GM23248 (cell line): ENCODE measurements at regions not wholly inside any gene's neighbourhood (a gene's known extent, or its start where the extent isn't known, plus 50 kb on each side); places are given as distances from the start of the nearest gene placed in this dataset.

Source experiments
- DNase-seq: peaks from one replicate; pipeline ENCODE4 v3.0.0-alpha.2; 2015
- H2AFZ ChIP-seq: fragments of 200-600 bp; sonication (generic); 2 replicates; pipeline ENCODE4 v1.6.1; 2016; ENCODE audit warnings: antibody characterized with exemption
- H3F3A ChIP-seq: fragments of 200-600 bp; sonication (generic); 2 replicates; pipeline ENCODE4 v1.6.1; 2016; ENCODE audit warnings: mild to moderate bottlenecking, antibody characterized with exemption, mixed run types; ENCODE audit not compliant: insufficient read depth
- H3K27ac ChIP-seq: fragments of 200-600 bp; sonication (generic); 2 replicates; pipeline ENCODE4 v1.5.1; 2016; ENCODE audit warnings: mild to moderate bottlenecking
- H3K27me3 ChIP-seq: fragments of 200-600 bp; sonication (generic); replicated peaks from 2 replicates; pipeline ENCODE4 v1.6.1; 2016; ENCODE audit warnings: mild to moderate bottlenecking; ENCODE audit not compliant: insufficient read depth
- H3K36me3 ChIP-seq: fragments of 200-600 bp; sonication (generic); 2 replicates; pipeline ENCODE4 v1.6.1; 2016; ENCODE audit warnings: low read depth, mild to moderate bottlenecking
- H3K4me1 ChIP-seq: fragments of 200-600 bp; sonication (generic); 2 replicates; pipeline ENCODE4 v1.6.1; 2016; ENCODE audit warnings: mild to moderate bottlenecking; ENCODE audit not compliant: insufficient read depth
- H3K4me2 ChIP-seq: fragments of 200-600 bp; sonication (generic); one replicate; pipeline ENCODE4 v1.6.1; 2016; ENCODE audit warnings: mild to moderate bottlenecking; ENCODE audit not compliant: unreplicated experiment
- H3K4me3 ChIP-seq: fragments of 200-600 bp; sonication (generic); 2 replicates; pipeline ENCODE4 v1.5.1; 2016; ENCODE audit warnings: mild to moderate bottlenecking
- H3K79me2 ChIP-seq: fragments of 200-600 bp; sonication (generic); 2 replicates; pipeline ENCODE4 v1.6.1; 2016; ENCODE audit warnings: mild to moderate bottlenecking; ENCODE audit not compliant: insufficient read depth
- H3K9ac ChIP-seq: fragments of 200-600 bp; sonication (generic); 2 replicates; pipeline ENCODE4 v1.6.1; 2016; ENCODE audit warnings: mild to moderate bottlenecking
- H3K9me2 ChIP-seq: fragments of 200-600 bp; sonication (generic); 2 replicates; pipeline ENCODE4 v1.6.1; 2016; ENCODE audit warnings: mixed run types, mild to moderate bottlenecking, moderate library complexity; ENCODE audit not compliant: insufficient read depth
- H3K9me3 ChIP-seq: fragments of 200-600 bp; sonication (generic); one replicate; pipeline ENCODE4 v1.6.1; 2017; ENCODE audit warnings: low read depth
- H4K20me1 ChIP-seq: fragments of 200-600 bp; sonication (generic); 2 replicates; pipeline ENCODE4 v1.6.0; 2016; ENCODE audit not compliant: insufficient read depth
- EZH2 ChIP-seq: fragments of 200-600 bp; sonication (generic); IDR thresholded peaks from 2 replicates; pipeline ENCODE4 v1.6.1; 2018; ENCODE audit warnings: antibody characterized with exemption, mild to moderate bottlenecking; ENCODE audit not compliant: insufficient read depth, poor library complexity, severe bottlenecking
- EZH2phosphoT487 ChIP-seq: fragments of 200-600 bp; sonication (generic); IDR thresholded peaks from 2 replicates; pipeline ENCODE4 v1.6.1; 2018; ENCODE audit warnings: antibody characterized with exemption, moderate library complexity, mild to moderate bottlenecking, low read depth; ENCODE audit not compliant: insufficient read depth
- WGBS, 2 experiments: methylation state at CpG; one replicate each; pipeline ENCODE4 v1.1.6; 2015 to 2017; ENCODE audit warnings: low lambda C conversion rate in 2 of 2, low coverage in 1 of 2; ENCODE audit errors: missing lambda C conversion rate in 2 of 2; 5-methylcytosine and 5-hydroxymethylcytosine counted together
- in situ Hi-C: fragments of 300-500 bp; cut with MboI; formaldehyde crosslinking; loops from 2 replicates; pipeline ENCODE4 v1.15.0; 2020

DNA sequence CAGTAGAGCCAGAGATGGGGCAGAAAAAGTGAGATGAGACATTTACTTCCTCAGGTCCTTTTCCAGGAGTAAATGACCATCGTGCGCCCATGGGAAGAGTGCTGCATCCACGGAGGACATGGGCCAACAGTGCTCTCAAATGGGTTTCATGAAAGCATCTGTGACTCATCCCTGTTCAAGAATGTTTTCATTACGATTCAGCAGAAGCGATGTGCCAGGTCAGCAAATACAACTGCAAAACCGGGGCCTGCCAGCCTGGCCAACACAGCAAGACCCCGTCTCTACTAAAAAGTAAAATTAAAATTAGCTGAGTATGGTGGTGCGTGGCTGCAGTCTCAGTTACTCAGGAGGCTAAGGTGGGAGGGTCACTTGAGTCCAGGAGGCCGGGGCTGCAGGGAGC is 125.1 kb downstream of the LY86 start:
- Histone ChIP-seq H3K4me2 (peak overlapping the region; percentile 88), H3K9me3 (no peaks in the 10 kb centered on the region)
- in situ Hi-C loops: no loop called here

DNA sequence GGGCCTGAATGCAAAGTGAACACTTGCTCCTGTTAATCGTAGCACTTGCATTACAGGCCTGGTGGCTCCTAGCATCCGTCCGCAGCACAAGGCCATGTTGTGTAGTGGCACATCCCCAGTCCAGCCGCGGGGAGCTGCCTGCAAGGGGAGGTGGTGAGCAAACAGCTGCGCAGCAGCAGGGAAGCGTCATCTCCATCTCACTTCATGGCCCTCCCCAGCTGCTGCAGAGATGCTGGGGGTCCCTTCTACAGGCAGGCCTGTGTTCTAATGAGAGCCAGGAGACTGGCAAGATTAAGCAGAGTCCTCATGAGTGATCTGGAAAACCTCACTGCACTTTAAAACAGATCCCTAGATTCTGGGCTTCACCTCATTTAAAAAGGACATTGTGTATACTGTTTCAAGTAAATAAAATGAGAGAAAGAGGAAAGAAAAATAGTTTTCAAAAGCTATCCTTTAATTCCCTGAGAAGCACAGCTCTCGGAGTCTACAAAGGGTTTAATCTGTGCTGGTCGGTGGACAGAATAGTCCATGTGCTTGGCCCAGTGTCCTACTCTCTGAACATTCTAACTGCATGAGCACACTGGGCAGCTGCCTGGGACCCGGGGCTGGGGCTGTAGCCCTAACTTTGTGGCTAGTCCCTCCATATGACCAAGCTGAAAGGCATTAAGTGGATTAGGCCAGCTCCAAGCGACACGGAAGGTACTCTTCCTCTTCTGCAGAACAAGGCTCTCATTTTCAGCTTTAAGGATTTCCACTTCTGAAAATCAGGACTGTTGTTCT is 125.8 kb downstream of the LY86 start:
- peaks cover 11% of the 10 kb centered on the region for H3F3A ChIP-seq
- H3K9ac ChIP-seq: no peak overlapping the region
- H3K9me3 ChIP-seq: no peaks in the 10 kb centered on the region
- H2AFZ ChIP-seq: no peak overlapping the region
- H3K36me3 ChIP-seq: no peaks in the 10 kb centered on the region
- no peaks in the 10 kb centered on the region for H4K20me1 ChIP-seq
- DNase-seq: no peak
- H3K27me3 ChIP-seq: no peaks in the 10 kb centered on the region
- no peak for TF ChIP-seq EZH2phosphoT487
- no peak for TF ChIP-seq EZH2
- no peaks in the 10 kb centered on the region for H3K79me2 ChIP-seq
- 37 to 41% methylated on average over 12 of the region's 12 CpGs for WGBS, 2 experiments
- H3K9me2 ChIP-seq: no peaks in the 10 kb centered on the region
- peak overlapping the region; percentile 93; the same call in 1 of the 2 replicates for H3K27ac ChIP-seq
- H3K4me2 ChIP-seq: no peak overlapping the region
- peaks cover 22% of the 10 kb centered on the region for H3K4me1 ChIP-seq
- in situ Hi-C loops: no loop called here
- no peak overlapping the region for H3K4me3 ChIP-seq

More for the DNA sequence above, 125.1 kb downstream of the LY86 start:
- H2AFZ ChIP-seq: 0 out of 2 replicates have a peak overlapping the region, but pooled peaks have one; percentile 73
- no peaks in the 10 kb centered on the region for H4K20me1 ChIP-seq
- H3F3A ChIP-seq: peaks cover 11% of the 10 kb centered on the region
- no peaks in the 10 kb centered on the region for H3K36me3 ChIP-seq
- H3K9ac ChIP-seq: peak overlapping the region; percentile 87
- no peaks in the 10 kb centered on the region for H3K79me2 ChIP-seq
- H3K27me3 ChIP-seq: no peaks in the 10 kb centered on the region
- no peak overlapping the region for H3K4me3 ChIP-seq
- WGBS, 2 experiments: 11 to 12% methylated on average over 9 of the region's 9 CpGs
- TF ChIP-seq EZH2: no peak
- TF ChIP-seq EZH2phosphoT487: no peak
- peaks cover 22% of the 10 kb centered on the region for H3K4me1 ChIP-seq
- H3K9me2 ChIP-seq: no peaks in the 10 kb centered on the region
- peak; percentile 94 for DNase-seq
- peak overlapping the region; percentile 93 for H3K27ac ChIP-seq

DNA sequence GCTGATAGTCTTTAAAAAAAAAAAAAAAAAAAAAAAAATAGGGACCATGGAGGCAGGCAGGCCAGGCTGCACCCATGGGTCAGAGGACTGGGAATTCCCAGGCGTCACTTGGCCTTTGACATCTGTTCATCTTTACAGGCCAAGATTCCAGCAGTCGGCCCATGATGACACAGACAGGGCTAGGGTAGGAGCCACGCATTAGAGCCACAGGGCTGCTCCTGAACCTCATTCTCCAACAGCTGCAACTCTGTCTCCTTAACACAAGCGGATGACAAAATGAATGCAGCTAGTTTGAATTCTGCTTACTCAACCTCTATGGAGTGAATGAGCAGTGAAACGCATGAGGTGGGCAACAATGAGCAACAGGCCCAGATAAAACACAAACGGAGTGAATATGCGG is 126.4 kb downstream of the LY86 start:
- no peak overlapping the region for H2AFZ ChIP-seq
- no peak overlapping the region for H3K4me2 ChIP-seq
- DNase-seq: no peak
- no peak overlapping the region for H3K4me3 ChIP-seq
- no peaks in the 10 kb centered on the region for H4K20me1 ChIP-seq
- H3K79me2 ChIP-seq: no peaks in the 10 kb centered on the region
- in situ Hi-C loops: no loop called here
- H3K9ac ChIP-seq: no peak overlapping the region
- no peaks in the 10 kb centered on the region for H3K36me3 ChIP-seq
- no peaks in the 10 kb centered on the region for H3K27me3 ChIP-seq
- peaks cover 22% of the 10 kb centered on the region for H3K4me1 ChIP-seq
- WGBS, 2 experiments: 77 to 81% methylated on average over 7 of the region's 7 CpGs
- TF ChIP-seq EZH2phosphoT487 (no peak), EZH2 (no peak)
- H3K27ac ChIP-seq: no peak overlapping the region
- no peaks in the 10 kb centered on the region for H3K9me2 ChIP-seq
- H3K9me3 ChIP-seq: no peaks in the 10 kb centered on the region
- H3F3A ChIP-seq: peaks cover 11% of the 10 kb centered on the region

DNA sequence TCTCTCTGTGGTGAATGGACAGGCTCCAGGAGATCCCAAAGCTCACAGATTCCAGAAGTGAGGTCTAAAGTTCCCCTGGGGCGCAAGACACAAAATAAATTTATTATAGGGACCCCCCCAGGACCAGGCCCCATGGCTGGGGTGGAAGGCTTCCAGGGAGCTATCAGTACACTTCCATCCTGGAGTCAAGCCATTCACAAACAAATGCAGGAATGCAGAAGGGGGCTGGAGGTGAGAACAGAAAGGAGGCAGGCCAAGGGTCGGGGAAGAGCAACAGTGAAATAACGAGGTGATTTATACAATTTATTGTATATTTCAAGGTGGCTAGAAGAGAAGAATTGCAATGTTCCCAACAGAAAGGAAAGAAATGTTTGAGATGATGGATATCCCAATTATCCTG is 126.9 kb downstream of the LY86 start:
- no peak overlapping the region for H2AFZ ChIP-seq
- H3K27ac ChIP-seq: no peak overlapping the region
- no peak for DNase-seq
- H3K79me2 ChIP-seq: no peaks in the 10 kb centered on the region
- no peak overlapping the region for H3K4me2 ChIP-seq
- no peak for TF ChIP-seq EZH2phosphoT487
- no peak for TF ChIP-seq EZH2
- no peaks in the 10 kb centered on the region for H3K27me3 ChIP-seq
- H3K4me1 ChIP-seq: peaks cover 22% of the 10 kb centered on the region
- H4K20me1 ChIP-seq: no peaks in the 10 kb centered on the region
- no peaks in the 10 kb centered on the region for H3K36me3 ChIP-seq
- WGBS, 2 experiments: 89 to 94% methylated on average over 3 of the region's 3 CpGs
- no peaks in the 10 kb centered on the region for H3K9me3 ChIP-seq
- H3F3A ChIP-seq: peaks cover 11% of the 10 kb centered on the region
- H3K4me3 ChIP-seq: no peak overlapping the region
- H3K9ac ChIP-seq: no peak overlapping the region
- no peaks in the 10 kb centered on the region for H3K9me2 ChIP-seq
- in situ Hi-C loops: no loop called here
